Posterior cingulate gyrus (tissue), 11 donors: ENCODE measurements at regions not wholly inside any gene's neighbourhood (a gene's known extent, or its start where the extent isn't known, plus 50 kb on each side); places are given as distances from the start of the nearest gene placed in this dataset.

ENCODE experiments used
- DNase-seq, 10 donors: peaks; one replicate each; pipeline versions ENCODE4 v3.0.0 to v3.0.0-alpha.2; 2020 to 2021; ENCODE audit warnings: mixed read lengths in 3 of 10
- intact Hi-C: fragments of 100-400 bp; cut with DNase I; formaldehyde crosslinking; loops from one replicate; pipeline ENCODE4 v1.15.1; 2023

- intact Hi-C loops, result no loop called here
- no peak for DNase-seq
Measured at GRCh38 chr2:237261327-237261726, 152.6 kb downstream of the COL6A3 start.

- DNase-seq, result no peak
- intact Hi-C loops, result no loop called here
Measured at GRCh38 chr2:237262838-237263771, 150.9 kb downstream of the COL6A3 start.

GRCh38 chr2:237264480-237265219, 149.3 kb downstream of the COL6A3 start:
- DNase-seq, result peak in 8 of 10 donors; percentile 17 to 86 (median 34)
- intact Hi-C loops, result no loop called here

- intact Hi-C loops, result no loop called here
Measured at GRCh38 chr2:237268004-237268708, 145.8 kb downstream of the COL6A3 start.

GRCh38 chr2:237269138-237269875, 144.7 kb downstream of the COL6A3 start:
- no peak for DNase-seq
- intact Hi-C loops, result no loop called here

More at GRCh38 chr2:237268004-237268708, 145.8 kb downstream of the COL6A3 start:
- DNase-seq, result no peak

GRCh38 chr2:237270520-237270919, 143.4 kb downstream of the COL6A3 start:
- intact Hi-C loops, result no loop called here
- DNase-seq, result no peak

- intact Hi-C loops, result no loop called here
- DNase-seq, result no peak
Measured at GRCh38 chr2:237271698-237272652, 142.0 kb downstream of the COL6A3 start.
